K562 (cell line): ENCODE measurements at regions not wholly inside any gene's neighbourhood (a gene's known extent, or its start where the extent isn't known, plus 50 kb on each side); places are given as distances from the start of the nearest gene placed in this dataset.

Source experiments
- CGGBP1 ChIP-seq: fragments of 250-450 bp; sonication (Bioruptor Pico); IDR thresholded peaks from 2 replicates; pipeline ENCODE4 v1.9.0; 2021; ENCODE audit warnings: mild to moderate bottlenecking
- E2F6 ChIP-seq, 2 experiments: IDR thresholded peaks; 2 replicates each; pipeline ENCODE4 v1.6.1; 2011; ENCODE audit warnings: borderline replicate concordance in 1 of 2, control low read depth in 1 of 2, low read depth in 1 of 2, low read length in 1 of 2, mild to moderate bottlenecking in 1 of 2, mixed read lengths in 1 of 2, moderate library complexity in 1 of 2; ENCODE audit not compliant: insufficient read depth in 1 of 2, insufficient read length in 1 of 2, poor library complexity in 1 of 2, severe bottlenecking in 1 of 2; ENCODE audit errors: extremely low read depth in 1 of 2
- HCFC1 ChIP-seq: IDR thresholded peaks from 2 replicates; pipeline ENCODE4 v1.6.1; 2012; ENCODE audit warnings: low read depth, low read length, improper control_type of control experiment
- HDAC2 ChIP-seq: fragments of 450-650 bp; IDR thresholded peaks from 2 replicates; pipeline ENCODE4 v1.6.1; 2016; ENCODE audit warnings: mild to moderate bottlenecking
- KLF6 ChIP-seq: fragments of 250-450 bp; sonication (Bioruptor Pico); IDR thresholded peaks from 2 replicates; pipeline ENCODE4 v1.4.0; 2020; ENCODE audit warnings: mild to moderate bottlenecking, moderate library complexity, borderline replicate concordance
- MYC ChIP-seq, 2 experiments: fragments of 250-450 bp in 1 of 2; sonication (Bioruptor Pico) in 1 of 2; IDR thresholded peaks; 2 replicates each; pipeline versions ENCODE4 v1.5.1 to v1.6.1; 2012 to 2021; ENCODE audit warnings: low read depth in 2 of 2, borderline replicate concordance in 1 of 2, improper control_type of control experiment in 1 of 2, low read length in 1 of 2, mild to moderate bottlenecking in 1 of 2, moderate library complexity in 1 of 2
- NFXL1 ChIP-seq: fragments of 450-650 bp; formaldehyde crosslinking; IDR thresholded peaks from 2 replicates; pipeline ENCODE4 v1.4.0; 2021; ENCODE audit warnings: mild to moderate bottlenecking
- NR4A1 ChIP-seq, 2 experiments: fragments of 250-450 bp in 1 of 2; fragments of 450-650 bp in 1 of 2; sonication (Bioruptor Pico) in 1 of 2; IDR thresholded peaks; 2 replicates each; pipeline versions ENCODE4 v1.4.0 to v1.6.1; 2016 to 2020; ENCODE audit warnings: mild to moderate bottlenecking in 2 of 2, missing compliant biosample characterization in 1 of 2, missing genetic modification characterization in 1 of 2, moderate library complexity in 1 of 2
- POLR2H ChIP-seq: IDR thresholded peaks from 2 replicates; pipeline ENCODE4 v1.6.1; 2016; ENCODE audit warnings: missing genetic modification characterization, low read depth, mild to moderate bottlenecking, control low read depth, missing compliant biosample characterization, moderate library complexity
- ZBTB5 ChIP-seq: fragments of 450-650 bp; IDR thresholded peaks from 2 replicates; pipeline ENCODE4 v1.6.1; 2017; ENCODE audit warnings: antibody characterized with exemption
- ZNF354B ChIP-seq: fragments of 250-450 bp; sonication (Bioruptor Pico); IDR thresholded peaks from 2 replicates; pipeline ENCODE4 v1.4.0; 2020
- ZNF445 ChIP-seq: fragments of 250-450 bp; sonication (Bioruptor Pico); IDR thresholded peaks from 2 replicates; pipeline ENCODE4 v1.4.0; 2020; ENCODE audit warnings: low read depth, mild to moderate bottlenecking, moderate library complexity

- TF ChIP-seq ZBTB5, result no peak
- no peak for TF ChIP-seq MYC (IDR thresholded peaks at IDR 0.05; ENCODE audit: low read depth, low read length)
- no peak for TF ChIP-seq MYC (CRISPR knock-in tag; IDR thresholded peaks at IDR 0.05; ENCODE audit: borderline replicate concordance, low read depth)
- no peak for TF ChIP-seq NFXL1 (CRISPR knock-in tag)
- no peak for TF ChIP-seq KLF6 (CRISPR knock-in tag)
- no peak for TF ChIP-seq NR4A1 (CRISPR knock-in tag; IDR thresholded peaks at IDR 0.05)
- no peak for TF ChIP-seq NR4A1 (tag; IDR thresholded peaks at IDR 0.05)
- TF ChIP-seq HDAC2, result no peak
- no peak for TF ChIP-seq POLR2H (tag)
- no peak for TF ChIP-seq CGGBP1 (CRISPR knock-in tag)
- no peak for TF ChIP-seq E2F6 (IDR thresholded peaks at IDR 0.05; ENCODE audit: borderline replicate concordance in 1 of 2, extremely low read depth in 1 of 2, insufficient read depth in 1 of 2, insufficient read length in 1 of 2, low read depth in 1 of 2, low read length in 1 of 2, poor library complexity in 1 of 2, severe bottlenecking in 1 of 2)
- TF ChIP-seq ZNF445, result no peak
- TF ChIP-seq ZNF354B (CRISPR knock-in tag), result no peak
- no peak for TF ChIP-seq HCFC1
These were observed 186.4 kb upstream of the PUDP start (continued) for GRCh38 chrX:7334253-7334935.
